H1 (cell line): ENCODE measurements at regions not wholly inside any gene's neighbourhood (a gene's known extent, or its start where the extent isn't known, plus 50 kb on each side); places are given as distances from the start of the nearest gene placed in this dataset.

Source experiments
- BCL11A ChIP-seq, 2 experiments: IDR thresholded peaks; one replicate each; pipeline ENCODE4 v1.6.1; 2011; ENCODE audit warnings: low read depth in 2 of 2, low read length in 2 of 2, mild to moderate bottlenecking in 2 of 2
- CREB1 ChIP-seq: IDR thresholded peaks from 2 replicates; pipeline ENCODE4 v1.6.1; 2012; ENCODE audit warnings: inconsistent platforms
- SP4 ChIP-seq: IDR thresholded peaks from 2 replicates; pipeline ENCODE4 v1.6.1; 2012; ENCODE audit warnings: low read length, inconsistent platforms
- TAF7 ChIP-seq: optimal IDR thresholded peaks from 2 replicates; pipeline ENCODE3; 2011; ENCODE audit warnings: low read depth, mild to moderate bottlenecking, inconsistent platforms, low read length, moderate library complexity, borderline replicate concordance
- TF ChIP-seq, protein P1 (sequence below): fragments of 300-600 bp; sonication (generic); IDR thresholded peaks from 2 replicates; pipeline ENCODE4 v1.7.1; 2012; ENCODE audit warnings: low read length, moderate library complexity, mild to moderate bottlenecking, inconsistent platforms; ENCODE audit not compliant: insufficient replicate concordance

DNA sequence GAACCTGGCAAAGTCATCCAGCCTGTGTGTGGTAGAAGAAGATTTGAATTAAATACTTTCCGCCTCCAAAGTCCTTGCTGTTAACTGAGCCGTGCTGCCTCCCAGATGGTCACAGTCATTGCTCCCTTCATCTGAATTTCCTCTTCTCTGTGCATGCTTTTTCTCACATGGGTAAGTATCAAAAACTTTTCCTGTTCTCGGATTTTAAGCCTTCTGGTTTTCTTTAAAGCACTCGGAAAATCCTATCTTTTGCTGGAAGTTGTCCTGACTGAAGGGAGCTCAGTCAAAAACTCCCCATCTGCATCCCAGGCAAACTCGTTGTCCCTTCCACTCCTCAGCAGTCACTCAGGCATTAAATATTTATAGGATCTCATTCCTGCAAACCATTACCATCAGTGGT, 290.0 kb upstream of the PIK3R1 start (continued):
- TF ChIP-seq, protein P1, sequence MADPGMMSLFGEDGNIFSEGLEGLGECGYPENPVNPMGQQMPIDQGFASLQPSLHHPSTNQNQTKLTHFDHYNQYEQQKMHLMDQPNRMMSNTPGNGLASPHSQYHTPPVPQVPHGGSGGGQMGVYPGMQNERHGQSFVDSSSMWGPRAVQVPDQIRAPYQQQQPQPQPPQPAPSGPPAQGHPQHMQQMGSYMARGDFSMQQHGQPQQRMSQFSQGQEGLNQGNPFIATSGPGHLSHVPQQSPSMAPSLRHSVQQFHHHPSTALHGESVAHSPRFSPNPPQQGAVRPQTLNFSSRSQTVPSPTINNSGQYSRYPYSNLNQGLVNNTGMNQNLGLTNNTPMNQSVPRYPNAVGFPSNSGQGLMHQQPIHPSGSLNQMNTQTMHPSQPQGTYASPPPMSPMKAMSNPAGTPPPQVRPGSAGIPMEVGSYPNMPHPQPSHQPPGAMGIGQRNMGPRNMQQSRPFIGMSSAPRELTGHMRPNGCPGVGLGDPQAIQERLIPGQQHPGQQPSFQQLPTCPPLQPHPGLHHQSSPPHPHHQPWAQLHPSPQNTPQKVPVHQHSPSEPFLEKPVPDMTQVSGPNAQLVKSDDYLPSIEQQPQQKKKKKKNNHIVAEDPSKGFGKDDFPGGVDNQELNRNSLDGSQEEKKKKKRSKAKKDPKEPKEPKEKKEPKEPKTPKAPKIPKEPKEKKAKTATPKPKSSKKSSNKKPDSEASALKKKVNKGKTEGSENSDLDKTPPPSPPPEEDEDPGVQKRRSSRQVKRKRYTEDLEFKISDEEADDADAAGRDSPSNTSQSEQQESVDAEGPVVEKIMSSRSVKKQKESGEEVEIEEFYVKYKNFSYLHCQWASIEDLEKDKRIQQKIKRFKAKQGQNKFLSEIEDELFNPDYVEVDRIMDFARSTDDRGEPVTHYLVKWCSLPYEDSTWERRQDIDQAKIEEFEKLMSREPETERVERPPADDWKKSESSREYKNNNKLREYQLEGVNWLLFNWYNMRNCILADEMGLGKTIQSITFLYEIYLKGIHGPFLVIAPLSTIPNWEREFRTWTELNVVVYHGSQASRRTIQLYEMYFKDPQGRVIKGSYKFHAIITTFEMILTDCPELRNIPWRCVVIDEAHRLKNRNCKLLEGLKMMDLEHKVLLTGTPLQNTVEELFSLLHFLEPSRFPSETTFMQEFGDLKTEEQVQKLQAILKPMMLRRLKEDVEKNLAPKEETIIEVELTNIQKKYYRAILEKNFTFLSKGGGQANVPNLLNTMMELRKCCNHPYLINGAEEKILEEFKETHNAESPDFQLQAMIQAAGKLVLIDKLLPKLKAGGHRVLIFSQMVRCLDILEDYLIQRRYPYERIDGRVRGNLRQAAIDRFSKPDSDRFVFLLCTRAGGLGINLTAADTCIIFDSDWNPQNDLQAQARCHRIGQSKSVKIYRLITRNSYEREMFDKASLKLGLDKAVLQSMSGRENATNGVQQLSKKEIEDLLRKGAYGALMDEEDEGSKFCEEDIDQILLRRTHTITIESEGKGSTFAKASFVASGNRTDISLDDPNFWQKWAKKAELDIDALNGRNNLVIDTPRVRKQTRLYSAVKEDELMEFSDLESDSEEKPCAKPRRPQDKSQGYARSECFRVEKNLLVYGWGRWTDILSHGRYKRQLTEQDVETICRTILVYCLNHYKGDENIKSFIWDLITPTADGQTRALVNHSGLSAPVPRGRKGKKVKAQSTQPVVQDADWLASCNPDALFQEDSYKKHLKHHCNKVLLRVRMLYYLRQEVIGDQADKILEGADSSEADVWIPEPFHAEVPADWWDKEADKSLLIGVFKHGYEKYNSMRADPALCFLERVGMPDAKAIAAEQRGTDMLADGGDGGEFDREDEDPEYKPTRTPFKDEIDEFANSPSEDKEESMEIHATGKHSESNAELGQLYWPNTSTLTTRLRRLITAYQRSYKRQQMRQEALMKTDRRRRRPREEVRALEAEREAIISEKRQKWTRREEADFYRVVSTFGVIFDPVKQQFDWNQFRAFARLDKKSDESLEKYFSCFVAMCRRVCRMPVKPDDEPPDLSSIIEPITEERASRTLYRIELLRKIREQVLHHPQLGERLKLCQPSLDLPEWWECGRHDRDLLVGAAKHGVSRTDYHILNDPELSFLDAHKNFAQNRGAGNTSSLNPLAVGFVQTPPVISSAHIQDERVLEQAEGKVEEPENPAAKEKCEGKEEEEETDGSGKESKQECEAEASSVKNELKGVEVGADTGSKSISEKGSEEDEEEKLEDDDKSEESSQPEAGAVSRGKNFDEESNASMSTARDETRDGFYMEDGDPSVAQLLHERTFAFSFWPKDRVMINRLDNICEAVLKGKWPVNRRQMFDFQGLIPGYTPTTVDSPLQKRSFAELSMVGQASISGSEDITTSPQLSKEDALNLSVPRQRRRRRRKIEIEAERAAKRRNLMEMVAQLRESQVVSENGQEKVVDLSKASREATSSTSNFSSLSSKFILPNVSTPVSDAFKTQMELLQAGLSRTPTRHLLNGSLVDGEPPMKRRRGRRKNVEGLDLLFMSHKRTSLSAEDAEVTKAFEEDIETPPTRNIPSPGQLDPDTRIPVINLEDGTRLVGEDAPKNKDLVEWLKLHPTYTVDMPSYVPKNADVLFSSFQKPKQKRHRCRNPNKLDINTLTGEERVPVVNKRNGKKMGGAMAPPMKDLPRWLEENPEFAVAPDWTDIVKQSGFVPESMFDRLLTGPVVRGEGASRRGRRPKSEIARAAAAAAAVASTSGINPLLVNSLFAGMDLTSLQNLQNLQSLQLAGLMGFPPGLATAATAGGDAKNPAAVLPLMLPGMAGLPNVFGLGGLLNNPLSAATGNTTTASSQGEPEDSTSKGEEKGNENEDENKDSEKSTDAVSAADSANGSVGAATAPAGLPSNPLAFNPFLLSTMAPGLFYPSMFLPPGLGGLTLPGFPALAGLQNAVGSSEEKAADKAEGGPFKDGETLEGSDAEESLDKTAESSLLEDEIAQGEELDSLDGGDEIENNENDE: no peak
- TF ChIP-seq TAF7: no peak
- no peak for TF ChIP-seq CREB1
- TF ChIP-seq SP4: no peak
- TF ChIP-seq BCL11A (IDR thresholded peaks at IDR 0.05; ENCODE audit: low read depth in 2 of 2, low read length in 2 of 2): no peak
